ENCODE measurements at regions not wholly inside any gene's neighbourhood (a gene's known extent, or its start where the extent isn't known, plus 50 kb on each side); places are given as distances from the start of the nearest gene placed in this dataset.

- FAIRE-seq: no peak
- TF ChIP-seq POLR2A (IDR thresholded peaks at IDR 0.05; ENCODE audit: low read depth, low read length) (no peak), SPI1 (IDR thresholded peaks at IDR 0.05; ENCODE audit: low read depth, low read length) (no peak)
- no peak for DNase-seq (ENCODE audit: insufficient read length, low spot score)
These were observed 265.4 kb upstream of the LMCD1 start for GRCh38 chr3:8236264-8236663.

- TF ChIP-seq TAF1 (IDR thresholded peaks at IDR 0.05; ENCODE audit: low read depth, low read length): no peak
- DNase-seq (ENCODE audit: insufficient read length, low spot score): no peak
- FAIRE-seq: no peak
These were observed 263.7 kb upstream of the LMCD1 start for GRCh38 chr3:8237893-8238292.

GRCh38 chr3:8238432-8238831, 263.2 kb upstream of the LMCD1 start:
- FAIRE-seq: no peak
- no peak for TF ChIP-seq TAF1 (IDR thresholded peaks at IDR 0.05; ENCODE audit: low read depth, low read length)
- no peak for TF ChIP-seq POLR2AphosphoS5 (IDR thresholded peaks at IDR 0.05; ENCODE audit: low read depth, low read length)
- TF ChIP-seq POLR2A (IDR thresholded peaks at IDR 0.05; ENCODE audit: low read depth, low read length): no peak
- no peak for DNase-seq (ENCODE audit: insufficient read length, low spot score)

- DNase-seq (ENCODE audit: insufficient read length, low spot score) (no peak), FAIRE-seq (no peak)
These were observed 262.5 kb upstream of the LMCD1 start for GRCh38 chr3:8239095-8239494.

GRCh38 chr3:8239718-8240695, 261.6 kb upstream of the LMCD1 start:
- TF ChIP-seq POLR2A (IDR thresholded peaks at IDR 0.05; ENCODE audit: low read depth, low read length) (no peak), POLR2AphosphoS5 (IDR thresholded peaks at IDR 0.05; ENCODE audit: low read depth, low read length) (no peak), POU2F2 (IDR thresholded peaks at IDR 0.05; ENCODE audit: low read depth, low read length) (no peak)
- FAIRE-seq: peak; percentile 66
- peak; percentile 12 for DNase-seq (ENCODE audit: insufficient read length, low spot score)

More at GRCh38 chr3:8239095-8239494, 262.5 kb upstream of the LMCD1 start:
- TF ChIP-seq POLR2AphosphoS5 (IDR thresholded peaks at IDR 0.05; ENCODE audit: low read depth, low read length) (no peak), PAX5 (IDR thresholded peaks at IDR 0.05; ENCODE audit: insufficient read depth, low read length, severe bottlenecking) (no peak)

- FAIRE-seq: no peak
- no peak for TF ChIP-seq POU2F2 (IDR thresholded peaks at IDR 0.05; ENCODE audit: low read depth, low read length)
- no peak for TF ChIP-seq PAX5 (IDR thresholded peaks at IDR 0.05; ENCODE audit: insufficient read depth, low read length, severe bottlenecking)
- TF ChIP-seq SPI1 (IDR thresholded peaks at IDR 0.05; ENCODE audit: low read depth, low read length): no peak
- no peak for TF ChIP-seq POLR2A (IDR thresholded peaks at IDR 0.05; ENCODE audit: low read depth, low read length)
- TF ChIP-seq TAF1 (IDR thresholded peaks at IDR 0.05; ENCODE audit: low read depth, low read length): no peak
- TF ChIP-seq POLR2AphosphoS5 (IDR thresholded peaks at IDR 0.05; ENCODE audit: low read depth, low read length): no peak
These were observed 255.6 kb upstream of the LMCD1 start for GRCh38 chr3:8246070-8246469.

GRCh38 chr3:8253201-8253600, 248.4 kb upstream of the LMCD1 start:
- FAIRE-seq (no peak), DNase-seq (ENCODE audit: insufficient read length, low spot score) (no peak)
- TF ChIP-seq POLR2A (IDR thresholded peaks at IDR 0.05; ENCODE audit: low read depth, low read length) (no peak), PAX5 (IDR thresholded peaks at IDR 0.05; ENCODE audit: insufficient read depth, low read length, severe bottlenecking) (no peak), POLR2AphosphoS5 (IDR thresholded peaks at IDR 0.05; ENCODE audit: low read depth, low read length) (no peak), TAF1 (IDR thresholded peaks at IDR 0.05; ENCODE audit: low read depth, low read length) (no peak), POU2F2 (IDR thresholded peaks at IDR 0.05; ENCODE audit: low read depth, low read length) (no peak), SPI1 (IDR thresholded peaks at IDR 0.05; ENCODE audit: low read depth, low read length) (no peak)

More at GRCh38 chr3:8246070-8246469, 255.6 kb upstream of the LMCD1 start:
- DNase-seq (ENCODE audit: insufficient read length, low spot score): no peak

GRCh38 chr3:8254489-8254888, 247.1 kb upstream of the LMCD1 start:
- DNase-seq (ENCODE audit: insufficient read length, low spot score): no peak
- TF ChIP-seq PAX5 (IDR thresholded peaks at IDR 0.05; ENCODE audit: insufficient read depth, low read length, severe bottlenecking) (no peak), POLR2AphosphoS5 (IDR thresholded peaks at IDR 0.05; ENCODE audit: low read depth, low read length) (no peak), TAF1 (IDR thresholded peaks at IDR 0.05; ENCODE audit: low read depth, low read length) (no peak), POU2F2 (IDR thresholded peaks at IDR 0.05; ENCODE audit: low read depth, low read length) (no peak), POLR2A (IDR thresholded peaks at IDR 0.05; ENCODE audit: low read depth, low read length) (no peak), SPI1 (IDR thresholded peaks at IDR 0.05; ENCODE audit: low read depth, low read length) (no peak)
- FAIRE-seq: no peak

GRCh38 chr3:8255725-8256124, 245.9 kb upstream of the LMCD1 start:
- no peak for TF ChIP-seq POU2F2 (IDR thresholded peaks at IDR 0.05; ENCODE audit: low read depth, low read length)
- DNase-seq (ENCODE audit: insufficient read length, low spot score): no peak
- no peak for FAIRE-seq

GRCh38 chr3:8256441-8257071, 245.1 kb upstream of the LMCD1 start:
- DNase-seq (ENCODE audit: insufficient read length, low spot score) (no peak), FAIRE-seq (no peak)
- TF ChIP-seq TAF1 (IDR thresholded peaks at IDR 0.05; ENCODE audit: low read depth, low read length): no peak
- TF ChIP-seq POLR2A (IDR thresholded peaks at IDR 0.05; ENCODE audit: low read depth, low read length): no peak
- TF ChIP-seq SPI1 (IDR thresholded peaks at IDR 0.05; ENCODE audit: low read depth, low read length): no peak
- TF ChIP-seq PAX5 (IDR thresholded peaks at IDR 0.05; ENCODE audit: insufficient read depth, low read length, severe bottlenecking): no peak
- TF ChIP-seq POU2F2 (IDR thresholded peaks at IDR 0.05; ENCODE audit: low read depth, low read length): no peak
- no peak for TF ChIP-seq POLR2AphosphoS5 (IDR thresholded peaks at IDR 0.05; ENCODE audit: low read depth, low read length)

All from GM12891 (cell line).